ENCODE measurements at regions not wholly inside any gene's neighbourhood (a gene's known extent, or its start where the extent isn't known, plus 50 kb on each side); places are given as distances from the start of the nearest gene placed in this dataset.

DNA sequence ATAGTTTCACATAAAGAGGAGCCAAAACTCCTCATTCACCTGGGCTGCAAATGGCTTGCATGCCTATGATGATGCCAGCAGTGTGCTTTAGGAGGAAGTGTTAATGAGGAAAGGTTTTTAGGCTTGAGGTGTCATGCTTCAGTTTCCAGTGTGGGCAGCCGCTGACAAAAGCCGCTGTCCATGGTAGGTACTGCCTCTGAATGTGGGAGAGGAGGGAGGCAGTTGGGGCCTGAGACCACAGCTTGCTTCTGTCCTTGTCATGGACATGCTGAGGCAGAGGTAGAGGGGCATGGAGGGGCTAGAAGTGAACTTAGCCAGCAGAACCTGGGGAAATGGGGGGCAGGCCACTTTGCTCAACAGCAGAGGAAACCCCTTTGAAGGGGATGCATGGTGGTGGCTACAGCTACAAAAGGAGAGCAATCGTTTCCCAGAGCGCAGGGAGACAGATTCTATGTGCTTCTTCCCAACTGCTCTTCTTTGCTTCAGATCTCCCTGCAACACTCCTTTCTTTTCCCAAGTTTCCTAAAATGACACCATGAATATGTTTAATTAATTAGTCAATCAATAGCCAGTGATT, 372.1 kb upstream of the CNR1 start:
- WGBS, 3 donors, result 58 to 71% (median 70%) methylated on average over 4 of the region's 4 CpGs
- FAIRE-seq (no peak), DNase-seq (no peak)
- Histone ChIP-seq H3K9me3 (ENCODE audit: control insufficient read depth in 2 of 2, insufficient read depth in 1 of 2, low read depth in 1 of 2, low read length in 1 of 2) (no peaks in the 10 kb centered on the region), H3K27ac (ENCODE audit: low read depth in 1 of 3, low read length in 2 of 3) (no peak overlapping the region), H3K4me3 (ENCODE audit: low read depth in 1 of 3, low read length in 3 of 3) (no peak overlapping the region), H3K36me3 (ENCODE audit: control insufficient read depth in 3 of 3, insufficient read depth in 2 of 3, low read depth in 1 of 3, low read length in 3 of 3) (no peaks in the 10 kb centered on the region), H3K4me1 (ENCODE audit: control insufficient read depth in 3 of 3, insufficient read depth in 2 of 3, low read depth in 1 of 3, low read length in 2 of 3) (no peaks in the 10 kb centered on the region), H3K27me3 (ENCODE audit: control insufficient read depth in 3 of 3, insufficient read depth in 3 of 3, low read length in 3 of 3) (no peaks in the 10 kb centered on the region)

DNA sequence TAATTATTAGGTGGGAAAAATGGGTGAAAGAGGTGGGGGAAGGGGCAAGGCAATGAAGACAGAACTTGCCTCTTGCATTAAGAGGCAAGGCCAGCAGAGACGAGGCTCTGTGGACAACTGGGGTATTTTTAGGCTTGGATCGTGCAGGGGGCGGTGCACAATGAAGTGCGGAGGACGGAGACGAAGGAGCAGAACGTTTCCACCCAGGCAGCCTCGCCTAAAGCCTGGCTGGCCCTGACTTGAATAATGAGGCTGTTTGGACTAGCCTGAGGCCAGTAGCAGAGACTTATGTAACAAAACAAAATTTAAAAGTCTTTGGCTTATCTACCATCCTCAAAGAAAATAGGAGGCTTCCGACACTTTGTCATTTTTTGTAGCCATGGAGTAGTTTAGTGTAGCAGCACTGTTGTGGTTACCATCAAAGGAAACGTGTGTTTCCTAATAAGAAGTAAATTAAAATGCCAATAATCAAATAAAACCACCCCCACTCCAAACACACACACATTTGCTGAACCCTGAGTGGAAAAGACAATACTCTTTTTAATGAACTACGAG, 370.0 kb upstream of the CNR1 start:
- H3K4me3 ChIP-seq (ENCODE audit: low read depth in 1 of 3, low read length in 3 of 3), result no peak overlapping the region
- H3K27me3 ChIP-seq (ENCODE audit: control insufficient read depth in 3 of 3, insufficient read depth in 3 of 3, low read length in 3 of 3), result no peaks in the 10 kb centered on the region
- DNase-seq, result no peak
- H3K9me3 ChIP-seq (ENCODE audit: control insufficient read depth in 2 of 2, insufficient read depth in 1 of 2, low read depth in 1 of 2, low read length in 1 of 2), result no peaks in the 10 kb centered on the region
- 53 to 68% (median 54%) methylated on average over 11 of the region's 11 CpGs for WGBS, 3 donors
- H3K4me1 ChIP-seq (ENCODE audit: control insufficient read depth in 3 of 3, insufficient read depth in 2 of 3, low read depth in 1 of 3, low read length in 2 of 3), result no peaks in the 10 kb centered on the region
- FAIRE-seq, result no peak
- no peak overlapping the region for H3K27ac ChIP-seq (ENCODE audit: low read depth in 1 of 3, low read length in 2 of 3)
- no peaks in the 10 kb centered on the region for H3K36me3 ChIP-seq (ENCODE audit: control insufficient read depth in 3 of 3, insufficient read depth in 2 of 3, low read depth in 1 of 3, low read length in 3 of 3)

DNA sequence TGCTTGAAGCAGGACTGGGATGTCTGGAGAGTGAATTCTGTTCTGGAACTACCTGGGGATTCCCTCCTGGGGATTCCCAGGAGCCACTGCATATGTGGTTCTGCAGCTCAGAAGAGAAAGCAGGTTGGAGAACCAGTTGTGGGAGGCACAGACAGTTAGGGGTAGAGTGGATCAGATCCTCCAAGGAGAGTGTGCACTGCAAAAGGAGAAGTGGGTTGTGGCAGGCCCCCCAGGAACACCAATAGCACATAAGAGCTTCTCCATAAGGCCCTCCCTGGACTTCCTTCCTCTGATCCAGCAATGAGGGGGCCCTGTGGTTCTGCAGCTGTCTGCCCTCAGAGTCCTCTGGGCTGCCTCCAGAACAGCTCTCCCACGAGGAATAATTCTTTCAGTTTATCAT, 369.2 kb upstream of the CNR1 start:
- H3K4me3 ChIP-seq (ENCODE audit: low read depth in 1 of 3, low read length in 3 of 3), result no peak overlapping the region
- H3K4me1 ChIP-seq (ENCODE audit: control insufficient read depth in 3 of 3, insufficient read depth in 2 of 3, low read depth in 1 of 3, low read length in 2 of 3), result no peaks in the 10 kb centered on the region
- no peaks in the 10 kb centered on the region for H3K9me3 ChIP-seq (ENCODE audit: control insufficient read depth in 2 of 2, insufficient read depth in 1 of 2, low read depth in 1 of 2, low read length in 1 of 2)
- no peak for DNase-seq
- no peak overlapping the region for H3K27ac ChIP-seq (ENCODE audit: low read depth in 1 of 3, low read length in 2 of 3)
- H3K36me3 ChIP-seq (ENCODE audit: control insufficient read depth in 3 of 3, insufficient read depth in 2 of 3, low read depth in 1 of 3, low read length in 3 of 3), result no peaks in the 10 kb centered on the region
- H3K27me3 ChIP-seq (ENCODE audit: control insufficient read depth in 3 of 3, insufficient read depth in 3 of 3, low read length in 3 of 3), result no peaks in the 10 kb centered on the region
- no peak for FAIRE-seq
- whole genome bisulfite sequencing, 3 donors, result 32 to 62% (median 34%) methylated on average over 1 of the region's 1 CpG

DNA sequence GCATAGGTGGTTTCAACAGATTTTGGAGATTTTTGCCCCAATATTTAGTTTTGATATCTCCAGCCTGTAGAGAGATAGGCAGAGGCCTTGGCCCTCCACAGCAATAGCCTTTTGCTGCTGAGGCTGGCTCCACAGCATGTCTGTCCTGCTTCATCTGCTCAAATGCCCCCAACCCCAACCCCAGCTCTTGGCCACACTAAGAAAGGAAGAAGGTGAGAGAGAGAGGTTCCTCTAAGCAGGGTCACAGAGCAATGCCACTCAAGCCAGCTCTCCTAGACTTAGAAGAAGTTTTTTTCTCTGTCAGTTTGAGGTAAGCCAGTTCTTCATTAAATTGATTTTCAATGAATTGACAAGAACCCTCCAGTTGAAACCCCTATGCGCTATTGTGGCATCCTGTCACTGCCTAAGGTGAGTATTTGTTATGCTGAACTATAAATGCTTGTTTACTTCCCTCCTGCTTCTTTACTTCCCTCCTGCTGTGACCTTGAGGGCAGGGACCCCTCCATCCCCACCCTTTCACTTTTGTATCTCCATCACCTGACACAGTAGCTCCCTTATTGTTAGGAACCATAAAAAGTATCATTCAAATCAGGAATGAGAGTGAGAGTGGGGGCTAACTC, 366.2 kb upstream of the CNR1 start:
- DNase-seq (no peak), FAIRE-seq (no peak)
- WGBS, 3 donors, result 83 to 97% (median 92%) methylated on average over 1 of the region's 1 CpG
- Histone ChIP-seq H3K27me3 (ENCODE audit: control insufficient read depth in 3 of 3, insufficient read depth in 3 of 3, low read length in 3 of 3) (no peaks in the 10 kb centered on the region), H3K4me3 (ENCODE audit: low read depth in 1 of 3, low read length in 3 of 3) (no peak overlapping the region), H3K4me1 (ENCODE audit: control insufficient read depth in 3 of 3, insufficient read depth in 2 of 3, low read depth in 1 of 3, low read length in 2 of 3) (no peaks in the 10 kb centered on the region), H3K27ac (ENCODE audit: low read depth in 1 of 3, low read length in 2 of 3) (no peak overlapping the region), H3K36me3 (ENCODE audit: control insufficient read depth in 3 of 3, insufficient read depth in 2 of 3, low read depth in 1 of 3, low read length in 3 of 3) (no peaks in the 10 kb centered on the region), H3K9me3 (ENCODE audit: control insufficient read depth in 2 of 2, insufficient read depth in 1 of 2, low read depth in 1 of 2, low read length in 1 of 2) (no peaks in the 10 kb centered on the region)

DNA sequence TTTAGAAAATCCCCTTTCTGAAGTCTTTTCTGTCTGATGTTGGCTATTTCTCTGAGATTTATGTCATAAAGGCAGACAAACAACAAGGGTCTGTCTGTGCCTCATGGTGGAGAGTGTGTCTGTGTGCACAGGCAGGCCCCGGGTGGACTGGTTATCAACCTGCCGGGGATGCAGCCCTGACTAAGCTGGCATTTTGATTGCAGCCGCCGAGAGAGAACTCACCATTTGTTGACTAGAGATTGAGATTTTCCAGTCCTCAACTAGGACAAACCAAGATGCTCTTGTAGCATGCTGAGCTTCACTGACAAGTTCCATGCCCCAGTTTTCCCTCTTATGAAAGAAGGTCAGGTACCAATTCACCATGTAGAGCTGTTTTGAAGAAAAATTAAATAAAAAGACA, 363.6 kb upstream of the CNR1 start:
- FAIRE-seq (no peak), DNase-seq (no peak)
- Histone ChIP-seq H3K27me3 (ENCODE audit: control insufficient read depth in 3 of 3, insufficient read depth in 3 of 3, low read length in 3 of 3) (no peaks in the 10 kb centered on the region), H3K27ac (ENCODE audit: low read depth in 1 of 3, low read length in 2 of 3) (no peak overlapping the region), H3K4me3 (ENCODE audit: low read depth in 1 of 3, low read length in 3 of 3) (no peak overlapping the region), H3K36me3 (ENCODE audit: control insufficient read depth in 3 of 3, insufficient read depth in 2 of 3, low read depth in 1 of 3, low read length in 3 of 3) (no peaks in the 10 kb centered on the region), H3K4me1 (ENCODE audit: control insufficient read depth in 3 of 3, insufficient read depth in 2 of 3, low read depth in 1 of 3, low read length in 2 of 3) (no peaks in the 10 kb centered on the region), H3K9me3 (ENCODE audit: control insufficient read depth in 2 of 2, insufficient read depth in 1 of 2, low read depth in 1 of 2, low read length in 1 of 2) (no peaks in the 10 kb centered on the region)
- 46 to 69% (median 54%) methylated on average over 4 of the region's 4 CpGs for WGBS, 3 donors

DNA sequence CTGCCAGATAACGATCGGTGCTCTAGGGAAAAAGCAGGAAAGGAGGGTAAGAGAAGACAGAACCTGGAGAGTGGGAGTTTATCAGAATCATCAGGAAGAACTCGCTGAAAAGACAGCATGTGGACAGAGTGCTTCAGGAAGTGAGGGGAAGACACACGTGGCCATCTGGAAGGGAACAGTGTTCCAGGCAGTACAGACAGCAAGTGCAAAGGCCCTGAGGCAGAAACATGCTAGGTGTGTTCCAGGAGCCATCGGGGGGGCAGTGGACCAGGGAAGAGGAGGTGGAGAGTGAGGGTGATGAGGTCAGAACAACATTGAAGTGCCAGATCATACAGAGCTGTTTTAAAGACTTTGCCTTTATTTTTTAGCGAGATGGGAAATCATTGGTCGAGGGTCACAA, 354.3 kb upstream of the CNR1 start:
- Histone ChIP-seq H3K27me3 (ENCODE audit: control insufficient read depth in 3 of 3, insufficient read depth in 3 of 3, low read length in 3 of 3) (no peaks in the 10 kb centered on the region), H3K4me1 (ENCODE audit: control insufficient read depth in 3 of 3, insufficient read depth in 2 of 3, low read depth in 1 of 3, low read length in 2 of 3) (no peaks in the 10 kb centered on the region), H3K27ac (ENCODE audit: low read depth in 1 of 3, low read length in 2 of 3) (no peak overlapping the region), H3K4me3 (ENCODE audit: low read depth in 1 of 3, low read length in 3 of 3) (no peak overlapping the region), H3K36me3 (ENCODE audit: control insufficient read depth in 3 of 3, insufficient read depth in 2 of 3, low read depth in 1 of 3, low read length in 3 of 3) (no peaks in the 10 kb centered on the region), H3K9me3 (ENCODE audit: control insufficient read depth in 2 of 2, insufficient read depth in 1 of 2, low read depth in 1 of 2, low read length in 1 of 2) (no peaks in the 10 kb centered on the region)
- DNase-seq (no peak), FAIRE-seq (no peak)
- 79 to 85% (median 80%) methylated on average over 7 of the region's 7 CpGs for WGBS, 3 donors

DNA sequence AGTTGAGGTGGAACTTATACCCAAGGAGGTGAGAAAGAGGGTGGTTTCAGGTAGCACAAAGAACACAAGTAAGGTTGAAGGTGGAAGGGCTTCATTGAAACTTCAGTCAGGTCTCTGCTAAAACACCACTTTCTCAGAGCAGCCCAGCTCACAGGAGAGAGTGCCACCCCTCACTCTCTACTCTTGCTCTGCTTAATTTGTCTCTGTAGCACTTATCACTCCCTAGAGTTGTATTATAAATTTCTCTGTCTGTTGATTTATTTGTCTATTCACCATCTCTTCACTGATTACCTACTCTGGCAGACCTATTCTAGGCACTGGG, 353.8 kb upstream of the CNR1 start:
- Histone ChIP-seq H3K4me1 (ENCODE audit: control insufficient read depth in 3 of 3, insufficient read depth in 2 of 3, low read depth in 1 of 3, low read length in 2 of 3) (no peaks in the 10 kb centered on the region), H3K36me3 (ENCODE audit: control insufficient read depth in 3 of 3, insufficient read depth in 2 of 3, low read depth in 1 of 3, low read length in 3 of 3) (no peaks in the 10 kb centered on the region), H3K4me3 (ENCODE audit: low read depth in 1 of 3, low read length in 3 of 3) (no peak overlapping the region), H3K27me3 (ENCODE audit: control insufficient read depth in 3 of 3, insufficient read depth in 3 of 3, low read length in 3 of 3) (no peaks in the 10 kb centered on the region), H3K27ac (ENCODE audit: low read depth in 1 of 3, low read length in 2 of 3) (no peak overlapping the region), H3K9me3 (ENCODE audit: control insufficient read depth in 2 of 2, insufficient read depth in 1 of 2, low read depth in 1 of 2, low read length in 1 of 2) (no peaks in the 10 kb centered on the region)
- DNase-seq, result no peak
- no peak for FAIRE-seq

DNA sequence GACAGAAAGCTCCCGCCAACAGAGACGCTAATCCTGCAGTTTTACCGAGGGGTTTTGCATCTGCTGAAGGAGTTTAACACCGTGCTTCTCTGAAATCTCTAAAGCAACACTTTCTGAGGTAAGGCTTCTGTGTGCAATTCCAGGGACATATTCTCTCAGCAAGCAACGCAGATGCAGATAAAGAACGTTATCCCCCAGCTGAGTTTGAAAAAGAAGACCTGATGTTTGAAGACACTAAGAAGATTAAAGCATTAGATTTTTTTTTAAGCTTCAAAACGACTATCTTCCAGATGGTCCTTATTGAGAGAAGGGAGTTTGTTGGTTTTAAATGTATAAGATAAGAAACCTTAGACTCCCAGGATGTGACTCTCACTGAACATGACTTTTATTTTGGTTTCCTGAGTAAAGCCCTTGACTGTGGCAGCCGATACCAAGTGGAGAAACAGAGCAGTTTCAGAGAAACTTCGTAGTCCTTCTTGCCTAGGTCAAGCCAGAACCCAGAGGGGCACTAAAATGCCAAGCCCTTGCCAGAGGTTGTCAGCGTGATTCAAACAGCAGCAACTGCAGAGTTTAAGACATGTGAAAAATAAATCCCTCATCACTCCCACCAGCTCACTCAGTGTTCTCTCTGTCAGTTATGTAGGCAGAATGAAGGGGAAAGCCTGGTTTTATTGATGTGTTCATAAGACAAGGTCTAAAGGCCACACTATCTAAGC, 353.3 kb upstream of the CNR1 start:
- no peaks in the 10 kb centered on the region for H3K4me1 ChIP-seq (ENCODE audit: control insufficient read depth in 3 of 3, insufficient read depth in 2 of 3, low read depth in 1 of 3, low read length in 2 of 3)
- 42 to 49% (median 46%) methylated on average over 10 of the region's 10 CpGs for WGBS, 3 donors
- DNase-seq (no peak), FAIRE-seq (no peak)
- no peaks in the 10 kb centered on the region for H3K27me3 ChIP-seq (ENCODE audit: control insufficient read depth in 3 of 3, insufficient read depth in 3 of 3, low read length in 3 of 3)
- no peaks in the 10 kb centered on the region for H3K9me3 ChIP-seq (ENCODE audit: control insufficient read depth in 2 of 2, insufficient read depth in 1 of 2, low read depth in 1 of 2, low read length in 1 of 2)
- no peak overlapping the region for H3K27ac ChIP-seq (ENCODE audit: low read depth in 1 of 3, low read length in 2 of 3)
- H3K36me3 ChIP-seq (ENCODE audit: control insufficient read depth in 3 of 3, insufficient read depth in 2 of 3, low read depth in 1 of 3, low read length in 3 of 3), result no peaks in the 10 kb centered on the region
- H3K4me3 ChIP-seq (ENCODE audit: low read depth in 1 of 3, low read length in 3 of 3), result no peak overlapping the region
